CD4-positive, alpha-beta memory T cell (primary cell): ENCODE measurements at regions not wholly inside any gene's neighbourhood (a gene's known extent, or its start where the extent isn't known, plus 50 kb on each side); places are given as distances from the start of the nearest gene placed in this dataset.

Experiments
- CTCF ChIA-PET: fragments of 350-600 bp; sonication (Branson Sonifier 250); formaldehyde crosslinking; loops from one replicate; lab custom pipeline; 2021; ENCODE audit warnings: inconsistent platforms; ENCODE audit not compliant: partially characterized antibody; lab: Charles Lee
- POLR2A ChIA-PET: fragments of 350-600 bp; sonication (Branson Sonifier 250); formaldehyde crosslinking; loops from one replicate; lab custom pipeline; 2021; ENCODE audit not compliant: partially characterized antibody; lab: Charles Lee
- DNase-seq, 5 donors: peaks; one replicate each; pipeline versions ENCODE4 v3.0.0 to v3.0.0-alpha.2; 2020 to 2022; ENCODE audit warnings: mixed read lengths in 1 of 5
- H3K27ac ChIP-seq: one replicate; pipeline ENCODE4 v1.7.0; 2013; ENCODE audit warnings: low read depth, low read length
- H3K27me3 ChIP-seq: 2 replicates; pipeline ENCODE4 v1.7.0; 2013; ENCODE audit warnings: mild to moderate bottlenecking, low read length, moderate library complexity; ENCODE audit not compliant: insufficient read depth
- H3K36me3 ChIP-seq: 2 replicates; pipeline ENCODE4 v1.7.0; 2013; ENCODE audit warnings: mild to moderate bottlenecking, low read length, moderate library complexity; ENCODE audit not compliant: insufficient read depth
- H3K4me1 ChIP-seq: 2 replicates; pipeline ENCODE4 v1.7.0; 2013; ENCODE audit warnings: mild to moderate bottlenecking, low read length, moderate library complexity; ENCODE audit not compliant: insufficient read depth
- H3K4me3 ChIP-seq, 2 donors: one replicate each; pipeline ENCODE4 v1.7.0; 2013; ENCODE audit warnings: low read length in 2 of 2, mild to moderate bottlenecking in 1 of 2
- H3K9me3 ChIP-seq, 2 donors: one replicate each; pipeline ENCODE4 v1.7.0; 2013; ENCODE audit warnings: low read length in 2 of 2, control low read depth in 1 of 2; ENCODE audit not compliant: control insufficient read depth in 1 of 2
- H3K27ac Mint-ChIP-seq, 7 donors: one replicate each; pipeline ENCODE4 v1.8.0; 2020 to 2021; ENCODE audit warnings: mixed read lengths in 7 of 7, mild to moderate bottlenecking in 6 of 7, inconsistent platforms in 3 of 7, moderate library complexity in 3 of 7
- H3K27me3 Mint-ChIP-seq, 2 donors: one replicate each; pipeline ENCODE4 v1.8.0; 2020 to 2021; ENCODE audit warnings: mixed read lengths in 2 of 2
- H3K36me3 Mint-ChIP-seq, 2 donors: one replicate each; pipeline ENCODE4 v1.8.0; 2020 to 2021; ENCODE audit warnings: mixed read lengths in 2 of 2, inconsistent platforms in 1 of 2, mild to moderate bottlenecking in 1 of 2
- H3K4me1 Mint-ChIP-seq, 4 donors: one replicate each; pipeline ENCODE4 v1.8.0; 2020 to 2021; ENCODE audit warnings: mixed read lengths in 4 of 4, mild to moderate bottlenecking in 1 of 4
- H3K4me3 Mint-ChIP-seq, 8 donors: one replicate each; pipeline ENCODE4 v1.8.0; 2020 to 2021; ENCODE audit warnings: mixed read lengths in 8 of 8, mild to moderate bottlenecking in 7 of 8, moderate library complexity in 6 of 8, inconsistent platforms in 3 of 8
- H3K9me3 Mint-ChIP-seq, 8 donors: one replicate each; pipeline ENCODE4 v1.8.0; 2020 to 2021; ENCODE audit warnings: mixed read lengths in 8 of 8, mild to moderate bottlenecking in 5 of 8, inconsistent platforms in 3 of 8, moderate library complexity in 1 of 8
- intact Hi-C: fragments of 100-400 bp; cut with micrococcal nuclease; formaldehyde crosslinking; loops from one replicate; pipeline ENCODE4 v1.15.1; 2023

- Histone ChIP-seq H3K27ac (no peak overlapping the region), H3K4me3 (no peak overlapping the region)
- H3K4me3 Mint-ChIP-seq, result no peak overlapping the region
Measured at GRCh38 chr11:116166573-116167465, 606.0 kb downstream of the BUD13 start.

DNA sequence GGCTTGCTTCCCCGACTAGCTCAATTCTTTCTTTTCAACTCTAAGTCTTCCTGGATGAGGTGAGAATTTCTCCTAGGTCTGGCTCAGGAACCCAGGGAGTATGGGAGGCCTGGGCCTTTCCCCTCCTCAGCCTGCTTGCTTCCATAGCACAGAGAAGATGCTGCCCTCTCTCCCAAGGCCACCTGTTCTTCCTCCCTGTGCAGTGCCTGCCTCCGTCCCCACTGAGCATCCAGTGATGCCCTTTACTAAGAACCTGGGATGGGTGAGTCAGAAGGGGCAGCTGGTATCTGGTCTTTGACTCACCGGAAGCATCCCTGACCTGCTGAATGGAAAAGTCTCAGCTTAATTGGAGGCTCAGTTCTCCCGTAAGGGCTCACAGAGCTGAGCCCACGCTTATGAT, 607.9 kb downstream of the BUD13 start:
- DNase-seq, result no peak
- no peaks in the 10 kb centered on the region for H3K36me3 Mint-ChIP-seq
- Histone ChIP-seq H3K4me3 (no peak overlapping the region), H3K27me3 (no peaks in the 10 kb centered on the region), H3K36me3 (no peaks in the 10 kb centered on the region), H3K9me3 (no peaks in the 10 kb centered on the region), H3K4me1 (no peaks in the 10 kb centered on the region), H3K27ac (no peak overlapping the region)
- H3K27me3 Mint-ChIP-seq, result peaks cover 0 to 2% of the 10 kb centered on the region in 2 donors
- peaks cover 0 to 2% (median 0%) of the 10 kb centered on the region in 8 donors for H3K9me3 Mint-ChIP-seq
- intact Hi-C loops, result no loop called here
- CTCF ChIA-PET, result no interaction called here
- H3K4me3 Mint-ChIP-seq, result no peak overlapping the region
- no peak overlapping the region for H3K27ac Mint-ChIP-seq
- H3K4me1 Mint-ChIP-seq, result no peaks in the 10 kb centered on the region
- POLR2A ChIA-PET, result no interaction called here

More at GRCh38 chr11:116166573-116167465, 606.0 kb downstream of the BUD13 start:
- CTCF ChIA-PET, result no interaction called here
- no peak for DNase-seq
- intact Hi-C loops, result no loop called here
- POLR2A ChIA-PET, result no interaction called here
- Histone ChIP-seq H3K27me3 (no peaks in the 10 kb centered on the region), H3K4me1 (no peaks in the 10 kb centered on the region), H3K36me3 (no peaks in the 10 kb centered on the region), H3K9me3 (no peaks in the 10 kb centered on the region)
- no peaks in the 10 kb centered on the region for H3K36me3 Mint-ChIP-seq
- H3K27ac Mint-ChIP-seq, result no peak overlapping the region
- no peaks in the 10 kb centered on the region for H3K4me1 Mint-ChIP-seq
- H3K27me3 Mint-ChIP-seq, result no peaks in the 10 kb centered on the region
- H3K9me3 Mint-ChIP-seq, result no peaks in the 10 kb centered on the region

DNA sequence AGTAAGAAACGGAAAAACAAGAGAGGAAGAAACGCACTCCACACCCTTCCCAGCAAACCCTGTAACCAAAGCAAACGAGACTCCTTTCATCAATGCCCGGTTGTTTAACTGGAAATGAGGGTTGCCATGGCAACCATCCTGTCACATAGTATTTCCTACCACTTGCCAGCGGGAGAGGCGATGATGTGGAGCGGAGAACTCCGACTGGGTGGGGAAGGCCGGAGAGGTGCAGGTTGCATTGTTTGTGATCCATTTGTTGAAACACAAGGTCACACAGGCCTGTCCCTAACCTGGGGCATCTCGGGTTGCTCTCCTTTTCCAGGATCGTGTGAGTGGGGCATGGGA, 609.9 kb downstream of the BUD13 start:
- Histone ChIP-seq H3K36me3 (no peaks in the 10 kb centered on the region), H3K4me3 (no peak overlapping the region), H3K4me1 (no peaks in the 10 kb centered on the region), H3K9me3 (no peaks in the 10 kb centered on the region), H3K27me3 (no peaks in the 10 kb centered on the region), H3K27ac (no peak overlapping the region)
- H3K27ac Mint-ChIP-seq, result no peak overlapping the region
- DNase-seq, result no peak
- H3K9me3 Mint-ChIP-seq, result peaks cover 0 to 3% (median 0%) of the 10 kb centered on the region in 8 donors
- H3K27me3 Mint-ChIP-seq, result peaks cover 0 to 2% of the 10 kb centered on the region in 2 donors
- H3K36me3 Mint-ChIP-seq, result no peaks in the 10 kb centered on the region
- intact Hi-C loops, result no loop called here
- CTCF ChIA-PET, result no interaction called here
- POLR2A ChIA-PET, result no interaction called here
- H3K4me3 Mint-ChIP-seq, result no peak overlapping the region
- no peaks in the 10 kb centered on the region for H3K4me1 Mint-ChIP-seq

DNA sequence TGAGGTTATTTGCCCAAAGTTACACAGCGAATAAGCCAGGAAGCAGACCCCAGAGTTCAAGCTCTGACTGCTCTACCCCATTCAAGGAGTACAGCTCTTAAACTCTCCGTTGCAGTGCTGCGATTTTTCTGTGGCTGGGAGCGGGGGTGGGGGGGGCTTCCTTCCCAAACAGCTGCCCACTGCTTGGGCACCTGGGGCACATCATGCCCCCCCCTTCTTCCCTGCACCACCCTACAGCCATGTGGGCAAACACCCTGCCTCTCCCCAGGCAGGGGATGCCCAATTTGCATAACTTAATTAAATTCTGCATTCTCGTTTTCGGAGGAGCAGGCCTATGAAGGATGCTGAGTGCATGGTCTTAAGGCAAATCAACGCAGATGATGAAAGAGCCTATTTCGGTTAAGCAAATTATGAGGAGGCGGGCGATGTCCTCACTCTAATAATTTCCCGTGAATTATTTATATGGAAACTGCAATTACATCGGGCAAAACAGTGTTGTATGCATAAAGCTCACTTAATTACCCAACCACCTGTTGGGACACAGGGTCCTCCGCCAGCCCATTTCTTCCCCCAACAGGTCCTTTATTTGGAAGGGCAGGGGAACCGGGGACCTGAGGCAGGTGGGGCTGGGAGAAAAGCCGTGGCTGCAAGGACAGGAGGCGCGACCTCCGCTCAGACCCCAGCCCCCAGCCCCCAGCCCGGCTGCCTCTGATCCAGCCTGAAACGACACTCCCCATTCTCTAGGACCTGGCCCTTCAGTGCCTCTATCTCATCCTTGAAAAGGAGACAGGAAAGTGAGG, 610.5 kb downstream of the BUD13 start:
- no peak for DNase-seq
- no peak overlapping the region for H3K4me3 Mint-ChIP-seq
- peaks cover 0 to 3% (median 0%) of the 10 kb centered on the region in 8 donors for H3K9me3 Mint-ChIP-seq
- H3K4me1 Mint-ChIP-seq, result no peaks in the 10 kb centered on the region
- H3K27me3 Mint-ChIP-seq, result peaks cover 0 to 2% of the 10 kb centered on the region in 2 donors
- ChIA-PET POLR2A (no interaction called here), CTCF (no interaction called here)
- intact Hi-C loops, result no loop called here
- no peak overlapping the region for H3K4me3 ChIP-seq
- no peak overlapping the region for H3K27ac ChIP-seq
- no peaks in the 10 kb centered on the region for H3K4me1 ChIP-seq
- no peaks in the 10 kb centered on the region for H3K36me3 ChIP-seq
- no peaks in the 10 kb centered on the region for H3K9me3 ChIP-seq
- no peak overlapping the region for H3K27ac Mint-ChIP-seq
- no peaks in the 10 kb centered on the region for H3K36me3 Mint-ChIP-seq
- H3K27me3 ChIP-seq, result no peaks in the 10 kb centered on the region

GRCh38 chr11:116148645-116149044, 624.1 kb downstream of the BUD13 start:
- ChIA-PET POLR2A (no interaction called here), CTCF (no interaction called here)
- DNase-seq, result no peak
- Mint-ChIP-seq H3K9me3 (peaks cover 0 to 9% (median 4%) of the 10 kb centered on the region in 8 donors), H3K27me3 (peaks cover 8% of the 10 kb centered on the region in 2 donors), H3K36me3 (no peaks in the 10 kb centered on the region), H3K4me3 (no peak overlapping the region), H3K27ac (no peak overlapping the region), H3K4me1 (no peaks in the 10 kb centered on the region)
- H3K27ac ChIP-seq, result no peak overlapping the region
- intact Hi-C loops, result no loop called here
- no peaks in the 10 kb centered on the region for H3K36me3 ChIP-seq
- H3K4me3 ChIP-seq, result no peak overlapping the region
- no peaks in the 10 kb centered on the region for H3K27me3 ChIP-seq
- no peaks in the 10 kb centered on the region for H3K9me3 ChIP-seq
- H3K4me1 ChIP-seq, result no peaks in the 10 kb centered on the region

GRCh38 chr11:116148056-116148455, 624.7 kb downstream of the BUD13 start:
- Histone ChIP-seq H3K9me3 (no peaks in the 10 kb centered on the region), H3K27me3 (no peaks in the 10 kb centered on the region), H3K4me1 (no peaks in the 10 kb centered on the region), H3K27ac (no peak overlapping the region), H3K36me3 (no peaks in the 10 kb centered on the region), H3K4me3 (no peak overlapping the region)
- H3K27ac Mint-ChIP-seq, result no peak overlapping the region
- H3K36me3 Mint-ChIP-seq, result no peaks in the 10 kb centered on the region
- intact Hi-C loops, result no loop called here
- ChIA-PET POLR2A (no interaction called here), CTCF (no interaction called here)
- DNase-seq, result no peak
- peaks cover 8% of the 10 kb centered on the region in 2 donors for H3K27me3 Mint-ChIP-seq
- no peaks in the 10 kb centered on the region for H3K4me1 Mint-ChIP-seq
- H3K4me3 Mint-ChIP-seq, result no peak overlapping the region
- peaks cover 0 to 9% (median 4%) of the 10 kb centered on the region in 8 donors for H3K9me3 Mint-ChIP-seq

- Mint-ChIP-seq H3K36me3 (no peaks in the 10 kb centered on the region), H3K27me3 (peaks cover 8 to 9% of the 10 kb centered on the region in 2 donors), H3K27ac (no peak overlapping the region), H3K9me3 (peaks cover 0 to 6% (median 0%) of the 10 kb centered on the region in 8 donors), H3K4me1 (no peaks in the 10 kb centered on the region), H3K4me3 (no peak overlapping the region)
- Histone ChIP-seq H3K36me3 (no peaks in the 10 kb centered on the region), H3K9me3 (no peaks in the 10 kb centered on the region), H3K27ac (no peak overlapping the region), H3K27me3 (no peaks in the 10 kb centered on the region), H3K4me3 (no peak overlapping the region), H3K4me1 (no peaks in the 10 kb centered on the region)
- CTCF ChIA-PET, result interaction anchor here (0.6 kb wide), 1 partner anchor 574 kb away, joined by 3 read pairs; no protein-coding TSS in a partner anchor
- DNase-seq, result no peak
- intact Hi-C loops, result no loop called here
- POLR2A ChIA-PET, result no interaction called here
Measured at GRCh38 chr11:116145187-116145865, 627.5 kb downstream of the BUD13 start.
